Nephron (organoid): ENCODE measurements at regions not wholly inside any gene's neighbourhood (a gene's known extent, or its start where the extent isn't known, plus 50 kb on each side); places are given as distances from the start of the nearest gene placed in this dataset.
A peak's percentile ranks its signal among the peaks of the same experiment; 100 is the strongest.

Experiments used
- H3K27ac Mint-ChIP-seq, 3 experiments: 2 replicates each; pipeline ENCODE4 v1.8.0; 2020; ENCODE audit warnings: mixed read lengths in 3 of 3, mild to moderate bottlenecking in 2 of 3, moderate library complexity in 1 of 3
- H3K27me3 Mint-ChIP-seq: 2 replicates; pipeline ENCODE4 v1.8.0; 2021; ENCODE audit warnings: low read depth, mild to moderate bottlenecking, moderate library complexity, mixed read lengths
- H3K36me3 Mint-ChIP-seq: 2 replicates; pipeline ENCODE4 v1.8.0; 2020; ENCODE audit warnings: low read depth, mixed read lengths
- H3K4me1 Mint-ChIP-seq: 2 replicates; pipeline ENCODE4 v1.8.0; 2020; ENCODE audit warnings: mixed read lengths
- H3K4me3 Mint-ChIP-seq, 3 experiments: 2 replicates each; pipeline ENCODE4 v1.8.0; 2020; ENCODE audit warnings: mild to moderate bottlenecking in 3 of 3, mixed read lengths in 3 of 3, moderate library complexity in 2 of 3
- H3K9me3 Mint-ChIP-seq: 2 replicates; pipeline ENCODE4 v1.8.0; 2020; ENCODE audit warnings: mixed read lengths
- TF ChIP-seq, protein P1 (sequence below), 3 experiments: fragments of 200-600 bp; sonication (generic); IDR thresholded peaks; one replicate each; pipeline ENCODE4 v1.5.0; 2021; ENCODE audit warnings: antibody characterized with exemption in 3 of 3; ENCODE audit not compliant: unreplicated experiment in 3 of 3

DNA sequence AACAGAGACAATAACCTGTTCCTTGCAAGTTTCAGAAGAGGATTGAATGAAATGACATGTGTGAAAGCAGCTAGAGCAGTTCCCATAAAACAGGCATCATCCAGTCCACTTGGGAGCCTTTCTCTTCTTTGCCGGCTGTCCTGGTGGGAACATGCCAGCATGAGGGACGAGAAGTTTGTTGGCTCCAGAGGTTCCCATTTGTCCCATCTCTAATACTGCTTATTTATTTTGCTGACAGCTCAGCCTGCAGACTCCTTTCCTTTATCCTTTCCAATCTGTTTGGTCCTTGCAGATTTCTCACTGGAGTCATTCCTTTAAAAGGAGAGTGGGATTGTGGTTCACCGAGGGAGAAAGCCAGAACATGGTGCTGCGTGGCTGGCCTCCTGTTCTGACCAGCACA lies 321.5 kb upstream of the CLINT1 start:
- H3K4me3 Mint-ChIP-seq = no peak overlapping the region
- peaks cover 15% of the 10 kb centered on the region for H3K9me3 Mint-ChIP-seq
- TF ChIP-seq, protein P1, sequence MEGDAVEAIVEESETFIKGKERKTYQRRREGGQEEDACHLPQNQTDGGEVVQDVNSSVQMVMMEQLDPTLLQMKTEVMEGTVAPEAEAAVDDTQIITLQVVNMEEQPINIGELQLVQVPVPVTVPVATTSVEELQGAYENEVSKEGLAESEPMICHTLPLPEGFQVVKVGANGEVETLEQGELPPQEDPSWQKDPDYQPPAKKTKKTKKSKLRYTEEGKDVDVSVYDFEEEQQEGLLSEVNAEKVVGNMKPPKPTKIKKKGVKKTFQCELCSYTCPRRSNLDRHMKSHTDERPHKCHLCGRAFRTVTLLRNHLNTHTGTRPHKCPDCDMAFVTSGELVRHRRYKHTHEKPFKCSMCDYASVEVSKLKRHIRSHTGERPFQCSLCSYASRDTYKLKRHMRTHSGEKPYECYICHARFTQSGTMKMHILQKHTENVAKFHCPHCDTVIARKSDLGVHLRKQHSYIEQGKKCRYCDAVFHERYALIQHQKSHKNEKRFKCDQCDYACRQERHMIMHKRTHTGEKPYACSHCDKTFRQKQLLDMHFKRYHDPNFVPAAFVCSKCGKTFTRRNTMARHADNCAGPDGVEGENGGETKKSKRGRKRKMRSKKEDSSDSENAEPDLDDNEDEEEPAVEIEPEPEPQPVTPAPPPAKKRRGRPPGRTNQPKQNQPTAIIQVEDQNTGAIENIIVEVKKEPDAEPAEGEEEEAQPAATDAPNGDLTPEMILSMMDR (IDR thresholded peaks at IDR 0.05; ENCODE audit: unreplicated experiment in 3 of 3) = no peak
- H3K36me3 Mint-ChIP-seq = no peaks in the 10 kb centered on the region
- peaks cover 11% of the 10 kb centered on the region for H3K27me3 Mint-ChIP-seq
- peaks cover 31% of the 10 kb centered on the region for H3K4me1 Mint-ChIP-seq
- no peak overlapping the region for H3K27ac Mint-ChIP-seq

DNA sequence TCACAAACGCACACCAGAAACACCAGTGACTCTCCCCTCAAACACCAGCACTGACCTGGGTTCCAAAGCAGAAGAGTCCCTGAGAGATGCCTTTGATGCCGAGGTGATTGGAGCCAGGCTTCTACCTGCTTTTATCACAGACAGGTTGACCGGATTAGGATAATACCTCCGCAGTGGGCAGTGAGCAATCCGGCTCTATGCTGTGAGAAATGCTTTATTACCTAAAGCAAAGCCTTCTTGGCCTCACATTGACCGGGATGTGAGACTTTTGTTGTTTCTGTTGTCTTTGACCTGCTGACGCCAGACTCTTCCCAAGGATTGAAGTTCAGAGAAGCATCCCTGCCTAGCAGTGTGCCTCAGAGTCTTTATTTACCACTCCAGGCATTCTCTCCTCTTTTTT lies 320.3 kb upstream of the CLINT1 start:
- no peaks in the 10 kb centered on the region for H3K36me3 Mint-ChIP-seq
- H3K4me1 Mint-ChIP-seq = peaks cover 38% of the 10 kb centered on the region
- peaks cover 9% of the 10 kb centered on the region for H3K9me3 Mint-ChIP-seq
- peak overlapping the region in 1 of 3 experiments; percentile 79 for H3K27ac Mint-ChIP-seq
- H3K27me3 Mint-ChIP-seq = peaks cover 11% of the 10 kb centered on the region
- H3K4me3 Mint-ChIP-seq = no peak overlapping the region
- TF ChIP-seq, protein P1 (IDR thresholded peaks at IDR 0.05; ENCODE audit: unreplicated experiment in 3 of 3) = no peak

DNA sequence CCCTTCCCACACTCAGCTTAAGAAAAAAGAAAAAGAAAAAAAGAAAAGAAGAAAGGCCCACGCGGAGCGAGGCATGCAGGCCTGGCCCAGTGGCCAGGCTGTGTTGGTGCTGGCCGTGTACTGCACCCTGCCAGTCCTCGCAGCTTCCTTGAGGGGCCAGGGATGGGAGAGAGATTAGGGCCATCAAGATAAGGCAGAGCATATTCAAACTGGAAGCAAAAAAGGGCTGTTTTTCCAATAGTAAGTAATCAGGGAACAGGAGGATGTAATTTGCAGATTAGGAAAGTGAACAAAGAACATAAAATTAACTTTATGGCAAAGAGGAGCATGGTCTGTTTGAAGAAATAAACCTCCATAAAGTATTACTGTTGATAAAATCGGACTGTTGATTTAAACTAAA lies 319.6 kb upstream of the CLINT1 start:
- Mint-ChIP-seq H3K27ac (peak overlapping the region; percentile 36 to 79 (median 72)), H3K4me1 (peaks cover 38% of the 10 kb centered on the region), H3K9me3 (peaks cover 6% of the 10 kb centered on the region), H3K36me3 (no peaks in the 10 kb centered on the region), H3K4me3 (no peak overlapping the region), H3K27me3 (peaks cover 11% of the 10 kb centered on the region)
- TF ChIP-seq, protein P1 (IDR thresholded peaks at IDR 0.05; ENCODE audit: unreplicated experiment in 3 of 3) = no peak

DNA sequence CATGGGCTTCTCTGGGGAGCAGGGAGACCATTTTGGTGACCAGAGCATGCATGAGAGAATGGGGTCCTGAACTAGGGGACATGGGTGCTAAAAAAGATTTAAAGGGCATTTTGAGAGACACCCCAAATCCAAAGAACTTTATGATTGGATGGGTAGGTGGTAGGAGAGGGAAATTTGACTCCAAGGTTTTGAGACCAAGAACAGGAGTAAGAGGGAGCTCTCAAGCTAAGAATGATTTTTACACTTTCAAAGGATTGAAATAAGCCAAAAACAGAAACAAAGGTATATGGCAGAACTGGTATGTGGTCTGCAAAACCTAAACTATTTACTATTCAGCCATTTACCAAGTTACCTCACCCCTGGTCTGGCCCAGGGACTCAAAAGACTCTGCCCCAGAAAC lies 318.2 kb upstream of the CLINT1 start:
- Mint-ChIP-seq H3K27ac (peak overlapping the region; percentile 79 to 97 (median 93)), H3K9me3 (peaks cover 2% of the 10 kb centered on the region), H3K4me3 (no peak overlapping the region), H3K36me3 (no peaks in the 10 kb centered on the region), H3K4me1 (peaks cover 38% of the 10 kb centered on the region), H3K27me3 (peaks cover 14% of the 10 kb centered on the region)
- TF ChIP-seq, protein P1 (IDR thresholded peaks at IDR 0.05; ENCODE audit: unreplicated experiment in 3 of 3) = no peak

DNA sequence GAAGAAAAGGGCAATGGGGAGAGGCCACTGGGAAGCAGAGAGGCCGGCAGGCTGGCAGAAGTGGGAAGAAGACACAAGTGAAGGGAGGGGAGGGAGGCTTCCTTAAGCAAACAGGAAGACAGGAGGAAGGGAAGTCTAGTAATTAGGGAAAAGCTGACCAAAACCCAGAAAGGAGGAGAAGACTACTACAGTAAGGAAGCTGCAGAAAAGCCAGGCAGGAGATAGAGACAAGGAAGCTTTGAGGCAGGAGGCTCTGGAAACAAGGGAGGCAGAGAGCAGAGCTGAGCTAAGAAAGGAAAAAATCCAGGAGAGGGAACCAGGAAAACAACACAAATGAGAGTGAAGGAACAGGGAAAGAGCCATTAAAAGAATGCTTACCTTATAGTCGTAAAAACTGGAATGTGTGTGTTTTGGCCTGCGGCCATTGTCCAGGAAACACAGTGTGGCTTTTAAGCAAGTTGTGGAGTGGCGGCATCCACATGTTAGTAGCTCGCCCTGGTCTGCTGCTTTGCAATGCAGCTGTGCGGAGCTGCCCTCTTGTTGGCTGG lies 317.1 kb upstream of the CLINT1 start:
- peaks cover 18% of the 10 kb centered on the region for H3K27me3 Mint-ChIP-seq
- TF ChIP-seq, protein P1 (IDR thresholded peaks at IDR 0.05; ENCODE audit: unreplicated experiment in 3 of 3) = no peak
- H3K4me3 Mint-ChIP-seq = peak overlapping the region in 2 of 3 experiments; percentile 4 to 37
- peaks cover 38% of the 10 kb centered on the region for H3K4me1 Mint-ChIP-seq
- H3K36me3 Mint-ChIP-seq = no peaks in the 10 kb centered on the region
- no peaks in the 10 kb centered on the region for H3K9me3 Mint-ChIP-seq
- H3K27ac Mint-ChIP-seq = peak overlapping the region; percentile 79 to 97 (median 93)
